Stimulated activated CD4-positive, alpha-beta T cell treated with anti-CD3 and anti-CD28 coated beads, Interleukin-2, amount 100 ng/mL, for 48 hours (primary cell): ENCODE measurements at regions not wholly inside any gene's neighbourhood (a gene's known extent, or its start where the extent isn't known, plus 50 kb on each side); places are given as distances from the start of the nearest gene placed in this dataset.

Experiments
- DNase-seq, 2 donors: peaks; one replicate each; pipeline ENCODE4 v3.0.0-alpha.2; 2020

DNA sequence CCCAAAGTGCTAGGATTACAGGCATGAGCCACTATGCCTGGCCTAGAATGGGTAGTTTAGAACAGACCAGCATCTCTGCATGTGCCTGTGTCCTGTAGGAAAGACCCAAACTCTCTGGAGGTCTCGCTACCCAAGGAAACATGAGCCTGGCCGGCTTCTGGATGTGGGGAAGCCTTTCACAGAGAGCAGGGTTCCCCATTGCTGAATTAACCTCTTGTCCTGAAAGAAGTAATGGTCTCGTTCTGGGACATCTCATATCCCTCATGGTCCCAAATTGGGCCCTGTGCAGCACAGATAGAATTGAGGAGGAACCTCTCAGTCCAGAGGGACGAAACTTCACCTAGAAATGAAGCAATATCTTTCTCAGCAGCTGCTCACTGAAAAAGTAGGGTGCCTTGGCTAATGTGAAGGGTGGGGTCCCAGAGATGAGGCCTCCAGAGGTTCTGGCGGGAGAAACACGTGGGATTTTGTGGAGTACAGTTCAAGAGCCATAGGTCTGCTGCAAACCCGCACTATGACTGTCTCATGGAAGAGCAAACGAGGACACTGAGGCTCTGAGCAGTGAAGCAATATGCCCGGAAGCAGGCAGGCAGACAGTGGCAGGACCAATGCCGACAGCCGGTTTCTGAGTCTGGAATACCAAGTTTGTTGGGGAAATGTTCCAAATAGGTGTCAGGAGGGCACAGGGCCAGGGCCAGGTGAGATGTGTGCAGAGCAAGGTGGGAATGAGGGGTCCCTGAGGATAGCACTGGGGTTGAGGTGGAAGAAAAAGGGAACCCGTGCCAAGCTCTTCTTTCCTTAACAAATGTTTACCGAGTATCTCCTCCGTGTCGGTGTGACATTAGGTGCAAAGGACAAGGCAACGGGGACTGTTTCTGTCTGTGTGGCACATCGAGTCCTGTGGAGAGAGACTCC is 121.0 kb upstream of the TWIST2 start:
- DNase-seq: no peak

DNA sequence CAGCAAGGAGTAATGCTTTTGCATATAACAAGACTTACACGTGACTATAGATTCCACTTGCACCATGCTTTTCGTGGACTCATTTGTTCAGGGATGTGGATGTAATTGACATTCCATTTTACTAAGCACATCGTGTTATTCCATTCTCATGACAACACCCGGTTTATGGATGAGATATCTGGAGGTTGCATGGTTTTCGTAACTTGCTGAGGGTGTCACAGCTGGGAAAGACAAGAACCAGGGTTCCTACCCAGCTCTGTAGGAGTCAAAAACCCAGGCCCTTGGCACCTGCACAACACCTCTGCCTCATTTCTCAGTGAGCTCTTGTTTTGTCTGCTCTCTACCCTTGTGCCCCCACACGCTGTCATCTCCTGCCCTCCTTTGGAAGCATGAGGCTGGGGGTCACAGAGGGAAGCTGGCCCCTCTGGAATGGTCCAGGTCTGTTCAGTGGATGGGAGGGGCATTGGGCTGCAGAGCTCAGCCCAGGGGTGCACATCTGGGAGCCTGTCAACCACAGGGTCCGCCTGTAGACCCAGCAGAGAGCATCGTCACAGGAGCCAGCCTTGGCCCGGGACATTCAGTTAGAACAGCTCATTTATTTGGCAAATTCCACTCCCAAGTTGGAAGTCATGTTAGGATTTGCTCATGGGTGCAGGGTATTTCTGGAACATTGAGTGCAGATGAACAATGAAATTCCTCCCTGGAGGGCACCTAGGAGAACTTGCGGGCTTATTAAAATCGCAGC is 120.1 kb upstream of the TWIST2 start:
- no peak for DNase-seq

DNA sequence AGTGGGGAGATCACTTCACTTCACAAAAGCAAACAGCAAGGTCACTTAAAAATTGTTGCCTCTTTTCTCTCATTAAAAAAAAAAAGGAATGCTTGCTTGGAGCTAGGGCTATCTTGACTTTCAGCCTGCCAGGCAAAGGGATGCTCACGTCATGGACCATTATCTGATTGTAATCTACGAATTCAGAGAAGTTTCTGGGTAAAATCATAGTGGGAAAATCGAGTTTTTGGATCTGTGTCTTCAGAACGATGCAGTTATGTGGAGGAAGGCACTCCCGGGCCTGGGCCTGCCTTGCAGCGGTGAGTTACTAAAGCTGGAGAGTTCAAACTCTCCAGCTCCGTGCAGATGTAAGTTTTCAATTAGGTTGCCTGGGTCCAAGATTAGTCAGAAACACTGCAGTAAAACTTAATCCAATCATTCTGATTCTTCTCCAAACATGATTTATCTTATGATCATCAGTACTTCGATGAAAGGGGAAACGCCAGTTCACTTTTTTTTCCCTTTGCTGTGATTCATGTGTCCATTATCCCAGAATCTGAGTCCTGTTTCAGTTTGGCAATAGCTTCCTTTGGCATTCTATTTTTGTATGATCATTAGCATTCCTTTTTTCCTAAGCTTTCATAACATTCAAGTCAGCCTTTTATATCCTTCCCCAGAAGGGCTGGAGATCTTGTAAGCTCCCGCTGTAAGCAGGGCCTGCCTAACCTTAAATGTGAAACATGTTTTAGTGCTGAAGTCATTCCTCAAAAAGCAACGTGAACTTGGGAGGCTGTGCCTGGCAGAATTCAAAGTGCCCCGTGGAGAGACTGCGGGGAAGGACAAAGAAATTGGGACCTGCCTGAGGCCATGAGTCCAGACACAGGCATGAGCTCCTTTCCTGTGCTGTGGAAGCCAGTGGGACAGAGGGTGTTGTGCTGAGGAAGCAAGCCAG is 119.3 kb upstream of the TWIST2 start:
- no peak for DNase-seq

DNA sequence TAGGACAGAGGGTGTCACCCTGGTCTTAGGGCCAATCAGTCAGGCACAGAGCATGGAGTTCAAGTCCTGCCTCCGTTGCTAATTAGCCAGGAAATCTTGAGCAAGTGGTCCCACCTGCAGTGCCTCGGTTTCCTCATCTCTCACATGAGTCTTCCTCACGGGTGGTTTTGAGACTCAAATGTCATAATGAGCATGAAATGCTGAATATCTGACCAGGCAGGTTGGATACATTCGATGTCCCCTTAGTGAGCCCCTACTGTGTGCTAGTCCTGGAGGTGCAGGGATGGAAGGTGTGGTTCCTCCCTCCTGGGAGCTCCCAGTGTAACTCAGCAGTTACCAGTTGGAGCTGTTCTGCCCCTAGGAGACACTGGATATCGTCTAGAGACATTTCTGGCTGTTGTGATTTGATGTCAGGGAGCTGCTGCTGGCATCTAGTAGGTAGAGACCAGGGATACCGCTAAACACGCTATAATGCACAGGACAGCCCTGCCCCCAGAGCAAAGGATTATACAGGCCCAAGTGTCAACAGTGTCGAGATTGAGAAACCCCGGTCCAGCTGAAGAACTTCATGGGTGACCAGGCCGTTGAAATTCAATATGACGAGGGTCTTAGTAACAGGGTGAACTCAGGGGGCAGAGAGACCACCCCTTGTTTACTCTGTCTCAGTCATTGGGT is 118.5 kb upstream of the TWIST2 start:
- DNase-seq: no peak

- no peak for DNase-seq
These were observed 117.8 kb upstream of the TWIST2 start for GRCh38 chr2:238730001-238730669.

- no peak for DNase-seq
These were observed 117.0 kb upstream of the TWIST2 start for GRCh38 chr2:238730881-238731280.

GRCh38 chr2:238731961-238732360 is 115.9 kb upstream of the TWIST2 start:
- no peak for DNase-seq

DNA sequence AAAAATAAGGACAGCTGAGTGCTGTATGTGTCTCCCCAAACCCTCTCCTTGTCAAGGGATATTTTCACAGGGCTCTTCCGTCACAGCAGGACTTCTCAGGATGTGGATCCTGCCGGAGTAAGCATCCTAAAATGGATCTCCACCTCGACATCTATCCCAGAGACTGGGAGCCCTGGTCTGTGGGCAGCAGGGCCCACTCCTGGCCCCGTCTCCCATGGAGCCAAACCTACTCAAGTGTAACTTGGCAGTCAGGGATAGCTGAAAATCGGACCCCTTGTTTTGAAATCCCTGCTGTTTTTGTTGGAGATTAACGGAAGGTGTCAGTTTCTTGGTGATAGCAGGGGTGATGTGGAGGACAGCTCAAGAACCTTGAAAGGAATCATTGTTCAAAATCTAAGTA is 109.0 kb upstream of the TWIST2 start:
- no peak for DNase-seq

GRCh38 chr2:238739668-238740067 is 108.2 kb upstream of the TWIST2 start:
- no peak for DNase-seq

DNA sequence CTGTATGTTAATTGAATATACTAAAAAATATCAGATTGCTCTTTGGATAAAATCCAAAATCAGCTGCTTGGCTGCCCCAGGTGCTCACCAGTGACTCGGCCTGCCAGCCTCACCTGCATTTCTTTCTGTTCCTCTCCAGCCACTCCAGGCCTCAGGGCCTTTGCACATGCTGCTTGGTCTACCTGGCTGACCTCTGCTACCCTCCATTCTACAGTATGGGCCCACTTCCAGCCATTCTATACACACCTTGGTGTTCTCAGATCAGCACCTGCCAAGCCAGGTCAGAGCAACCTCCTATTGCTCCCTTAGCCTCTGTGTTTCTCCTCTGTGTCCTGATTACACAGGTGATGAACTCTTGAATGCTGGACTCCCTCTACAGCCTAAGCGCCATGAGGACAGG is 106.6 kb upstream of the TWIST2 start:
- no peak for DNase-seq

DNA sequence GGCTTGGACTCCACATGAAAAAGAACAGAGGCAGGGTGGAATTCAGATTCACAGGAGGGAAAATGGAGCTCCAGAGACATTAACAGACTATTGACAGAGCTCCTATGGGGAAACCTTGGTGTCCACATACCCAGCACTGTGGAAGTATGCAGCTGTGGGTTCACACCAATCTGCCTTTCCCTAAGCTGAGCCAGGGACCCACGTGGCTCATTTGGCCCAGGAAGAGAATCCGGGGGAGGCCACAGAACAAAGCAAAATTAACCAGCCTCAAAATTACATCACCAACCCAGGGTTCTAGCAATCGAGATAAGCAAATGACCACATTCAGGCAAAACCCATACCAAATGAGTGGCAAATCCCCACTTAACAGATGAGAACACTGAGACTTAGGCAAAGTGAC is 105.8 kb upstream of the TWIST2 start:
- no peak for DNase-seq

GRCh38 chr2:238742664-238743063 is 105.2 kb upstream of the TWIST2 start:
- no peak for DNase-seq

DNA sequence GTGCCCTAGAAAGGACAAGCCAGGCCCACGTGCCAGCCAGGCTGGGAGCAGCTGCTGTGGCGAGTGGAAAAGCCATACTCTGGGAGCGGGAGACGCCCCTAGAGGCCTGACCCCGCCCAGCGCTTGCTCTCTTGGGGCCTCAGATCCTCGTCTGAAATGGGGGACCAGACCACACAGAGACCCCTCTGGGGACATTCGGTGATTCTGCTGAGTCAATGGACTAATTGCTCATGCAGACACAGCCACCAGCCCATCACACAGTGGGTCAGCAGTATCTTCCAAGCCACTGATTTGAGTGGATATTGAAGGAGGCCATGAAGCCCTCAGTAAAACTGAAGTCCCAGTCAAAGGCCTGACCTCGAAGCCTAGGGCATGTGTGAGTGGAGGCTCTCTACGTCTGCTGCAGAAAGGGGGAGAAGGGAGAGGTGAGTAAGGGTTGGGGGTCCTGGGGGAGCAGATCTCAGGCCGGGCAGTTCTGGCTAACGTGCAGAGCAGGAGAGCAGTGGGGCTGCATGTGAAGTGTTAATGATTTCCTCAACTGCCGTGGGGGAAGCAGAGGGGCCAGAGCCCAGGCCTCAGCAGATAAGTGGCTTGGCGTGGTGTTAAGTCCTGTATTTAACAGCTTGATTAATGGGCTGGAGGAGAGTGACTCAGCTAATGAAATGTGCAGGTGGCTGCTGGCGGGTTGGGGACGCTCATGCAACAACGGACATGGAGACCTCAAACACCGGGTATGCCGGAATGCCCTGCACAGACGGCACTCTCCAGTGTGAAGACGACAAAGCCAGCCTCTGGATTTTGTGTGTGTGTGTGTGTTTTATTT is 104.4 kb upstream of the TWIST2 start:
- no peak for DNase-seq

- no peak for DNase-seq
These were observed 102.9 kb upstream of the TWIST2 start for GRCh38 chr2:238744951-238745350.

DNA sequence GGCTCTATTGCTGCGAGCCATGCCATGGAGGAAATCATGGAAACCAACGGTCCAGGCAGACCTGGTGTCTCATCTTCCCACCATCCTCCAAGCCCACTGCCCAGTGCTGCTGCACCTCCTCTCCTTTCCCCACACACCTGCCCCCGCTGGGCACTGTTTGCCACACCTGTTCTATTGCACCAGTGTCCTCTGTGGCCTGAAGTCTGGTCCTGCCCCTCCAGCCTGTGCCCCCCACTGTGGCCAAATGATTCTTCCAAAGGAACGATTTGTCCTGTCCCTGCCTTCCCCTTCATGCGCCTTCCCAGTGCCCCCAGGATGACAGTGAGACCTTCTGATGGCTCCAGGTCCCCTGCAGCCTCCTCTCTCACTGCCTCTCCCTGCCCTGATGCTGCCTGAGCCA is 101.9 kb upstream of the TWIST2 start:
- DNase-seq: no peak

- no peak for DNase-seq
These were observed 100.8 kb upstream of the TWIST2 start for GRCh38 chr2:238747114-238747513.

- no peak for DNase-seq
These were observed 100.3 kb upstream of the TWIST2 start for GRCh38 chr2:238747557-238747956.

DNA sequence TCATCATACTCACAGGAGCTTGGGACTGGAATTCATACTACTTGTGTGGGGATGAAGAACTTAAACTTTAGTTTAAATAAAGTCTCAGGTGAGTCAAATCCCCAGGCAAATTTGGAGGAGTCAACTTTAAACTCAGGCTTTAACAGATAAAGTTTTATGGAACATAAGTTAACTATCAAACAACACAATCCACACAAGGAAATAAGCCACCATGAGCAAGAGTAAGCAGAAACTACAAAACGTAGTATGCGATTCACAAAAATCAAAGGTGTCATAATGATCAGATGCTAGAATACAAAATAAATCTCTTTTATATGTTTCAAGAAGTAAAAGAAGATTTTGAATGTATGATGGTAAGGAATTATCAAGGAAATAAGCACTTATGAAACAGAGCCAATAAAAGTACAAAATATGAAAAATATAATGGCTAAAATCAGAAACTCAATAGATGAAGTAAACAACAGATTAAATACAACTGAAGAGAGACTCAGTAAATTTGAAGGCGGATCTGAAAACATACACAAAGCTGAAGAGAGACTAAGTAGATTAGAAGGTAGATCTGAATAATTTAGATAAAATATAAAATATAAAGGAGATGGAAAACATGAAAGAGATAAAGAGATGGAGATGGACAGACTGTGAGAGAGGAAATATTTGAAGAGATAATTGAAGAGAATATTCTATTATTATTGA is 97.5 kb upstream of the TWIST2 start:
- no peak for DNase-seq

- DNase-seq: no peak
These were observed 93.6 kb upstream of the TWIST2 start for GRCh38 chr2:238754259-238754658.

DNA sequence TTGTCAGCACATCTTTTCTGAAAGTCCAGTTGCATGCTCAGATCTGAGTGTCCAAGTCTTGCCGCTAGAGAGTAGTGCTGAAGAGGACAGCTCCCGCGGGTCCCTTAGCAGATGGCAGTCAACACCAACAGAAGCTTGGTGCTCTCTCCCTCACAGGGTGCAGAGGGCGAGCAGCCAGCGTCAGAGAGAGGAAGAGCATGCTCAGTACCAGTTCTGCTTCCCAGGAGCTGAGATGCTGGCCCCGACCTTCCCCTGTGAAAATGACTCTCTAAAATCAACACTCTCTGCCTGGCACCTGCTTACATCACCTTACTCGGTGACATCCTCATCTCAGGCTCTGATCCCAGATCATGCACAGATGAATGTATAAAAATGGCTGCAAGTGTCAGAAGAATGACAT is 86.0 kb upstream of the TWIST2 start:
- no peak for DNase-seq
